ENCODE measurements at regions not wholly inside any gene's neighbourhood (a gene's known extent, or its start where the extent isn't known, plus 50 kb on each side); places are given as distances from the start of the nearest gene placed in this dataset.

DNA sequence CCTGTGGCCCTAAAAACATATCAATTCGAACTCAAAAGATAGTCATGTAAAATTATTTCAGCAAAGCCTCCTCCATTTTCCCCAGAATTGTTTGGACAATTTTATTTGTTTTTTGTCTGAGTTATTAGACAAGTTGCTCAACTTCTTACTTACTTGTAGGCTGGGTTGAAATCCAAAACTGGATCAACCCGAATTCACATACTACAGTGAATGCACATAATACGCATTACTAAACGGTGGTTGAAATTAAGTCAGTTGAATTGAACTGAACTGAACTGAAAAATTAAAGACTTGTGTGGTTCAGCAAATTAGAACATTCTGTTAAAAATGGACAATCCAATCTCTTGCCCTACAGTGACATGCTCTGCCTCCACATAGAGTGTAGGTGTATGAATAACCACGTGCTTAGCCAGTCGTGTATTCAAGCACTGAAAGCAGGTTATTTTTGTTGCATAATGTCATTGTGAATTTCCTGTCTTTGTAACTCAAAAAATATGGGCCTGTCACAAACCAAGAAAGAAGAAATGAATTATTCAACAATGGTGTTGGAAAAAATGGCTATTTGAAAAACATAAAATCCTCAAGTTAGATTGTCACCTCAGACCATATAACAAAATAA lies 441.0 kb downstream of the TXNL1 start:
- in situ Hi-C loops (cut with HindIII; ENCODE audit: low pct_unique_long_range_greater_than_20kb, low sequenced_read_pairs): no loop called here
- no peak for DNase-seq (ENCODE audit: low read depth in 1 of 2, low spot score in 1 of 2)

DNA sequence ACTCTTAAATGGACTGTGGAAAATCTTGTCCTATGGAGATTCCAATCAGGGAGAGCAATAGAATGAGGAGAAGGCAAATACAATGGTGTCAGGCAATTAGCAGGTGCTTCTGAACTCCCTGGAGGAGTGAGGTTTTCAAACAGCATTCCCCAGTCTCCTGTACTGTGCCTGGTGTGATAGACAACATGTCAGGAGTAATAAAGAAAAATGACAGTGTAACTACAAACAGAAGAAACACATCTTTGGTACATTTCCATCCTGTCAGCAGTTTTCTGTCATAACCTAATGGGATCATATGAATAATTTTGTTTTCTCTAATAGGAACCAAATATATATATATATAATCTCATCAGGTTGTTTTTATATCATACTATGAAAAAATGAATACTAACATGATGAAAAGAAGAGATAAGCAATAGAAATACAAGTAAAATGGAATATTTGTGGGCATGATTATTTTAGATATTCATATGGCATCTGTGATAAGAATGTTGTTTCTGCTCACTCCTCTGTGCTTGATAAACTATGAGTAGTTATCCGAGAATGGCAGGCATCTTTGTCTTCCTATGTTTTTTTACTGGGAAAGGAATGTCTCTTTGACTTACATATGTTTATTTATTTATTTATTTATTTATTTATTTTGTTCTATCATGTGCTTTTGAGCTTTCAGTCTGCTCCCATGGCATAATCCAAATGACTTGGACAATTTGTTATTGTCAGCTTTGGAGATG lies 441.7 kb downstream of the TXNL1 start:
- in situ Hi-C loops (cut with HindIII; ENCODE audit: low pct_unique_long_range_greater_than_20kb, low sequenced_read_pairs): no loop called here
- TF ChIP-seq JUND (IDR thresholded peaks at IDR 0.05; ENCODE audit: low read depth): no peak
- DNase-seq (ENCODE audit: low read depth in 1 of 2, low spot score in 1 of 2): no peak

More for the DNA sequence above, 441.0 kb downstream of the TXNL1 start:
- no peak for TF ChIP-seq JUND (IDR thresholded peaks at IDR 0.05; ENCODE audit: low read depth)

DNA sequence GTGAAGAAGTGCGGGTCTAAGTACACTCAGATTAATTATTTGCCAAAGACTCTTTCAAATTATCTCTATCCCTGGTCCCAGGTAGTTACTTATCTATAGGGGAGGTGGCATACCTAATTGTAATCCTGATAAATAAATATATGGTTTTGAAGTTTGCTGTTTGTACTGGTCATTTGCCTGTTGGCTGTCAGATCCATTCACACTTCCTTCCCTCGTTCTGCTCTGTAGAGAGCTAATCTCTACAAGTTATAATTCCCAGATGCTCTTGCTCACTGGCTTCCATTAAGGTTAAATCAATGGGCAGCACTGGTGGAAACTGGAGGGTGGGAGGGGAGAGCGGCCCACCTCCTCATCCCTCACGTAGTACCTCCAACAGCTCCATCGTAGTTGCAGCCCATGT lies 447.1 kb downstream of the TXNL1 start:
- in situ Hi-C loops (cut with HindIII; ENCODE audit: low pct_unique_long_range_greater_than_20kb, low sequenced_read_pairs): no loop called here
- no peak for DNase-seq (ENCODE audit: low read depth in 1 of 2, low spot score in 1 of 2)
- TF ChIP-seq JUND (IDR thresholded peaks at IDR 0.05; ENCODE audit: low read depth): no peak

DNA sequence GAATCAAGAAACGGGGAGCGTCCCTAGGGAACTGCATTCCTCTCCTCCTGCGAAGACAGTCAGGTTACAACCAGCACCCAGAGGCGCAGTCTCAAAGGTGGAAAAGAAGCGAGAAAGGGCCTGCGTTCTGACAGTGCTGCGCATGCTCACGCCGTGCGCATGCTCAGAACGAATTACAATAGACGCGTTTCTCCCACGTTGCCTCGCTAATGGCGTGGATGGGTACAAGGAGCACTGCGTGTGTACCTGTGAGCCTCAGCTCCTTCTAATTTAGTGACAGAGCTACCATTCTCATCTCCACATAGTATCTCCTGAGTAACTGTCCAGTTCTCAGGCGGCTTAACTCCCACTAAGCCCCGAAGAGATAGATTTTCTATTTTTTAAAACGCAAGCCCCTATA lies 448.8 kb downstream of the TXNL1 start:
- in situ Hi-C loops (cut with HindIII; ENCODE audit: low pct_unique_long_range_greater_than_20kb, low sequenced_read_pairs): no loop called here
- TF ChIP-seq JUND (IDR thresholded peaks at IDR 0.05; ENCODE audit: low read depth): no peak
- DNase-seq (ENCODE audit: low read depth in 1 of 2, low spot score in 1 of 2): peak in 1 of 2 experiments; percentile 37

DNA sequence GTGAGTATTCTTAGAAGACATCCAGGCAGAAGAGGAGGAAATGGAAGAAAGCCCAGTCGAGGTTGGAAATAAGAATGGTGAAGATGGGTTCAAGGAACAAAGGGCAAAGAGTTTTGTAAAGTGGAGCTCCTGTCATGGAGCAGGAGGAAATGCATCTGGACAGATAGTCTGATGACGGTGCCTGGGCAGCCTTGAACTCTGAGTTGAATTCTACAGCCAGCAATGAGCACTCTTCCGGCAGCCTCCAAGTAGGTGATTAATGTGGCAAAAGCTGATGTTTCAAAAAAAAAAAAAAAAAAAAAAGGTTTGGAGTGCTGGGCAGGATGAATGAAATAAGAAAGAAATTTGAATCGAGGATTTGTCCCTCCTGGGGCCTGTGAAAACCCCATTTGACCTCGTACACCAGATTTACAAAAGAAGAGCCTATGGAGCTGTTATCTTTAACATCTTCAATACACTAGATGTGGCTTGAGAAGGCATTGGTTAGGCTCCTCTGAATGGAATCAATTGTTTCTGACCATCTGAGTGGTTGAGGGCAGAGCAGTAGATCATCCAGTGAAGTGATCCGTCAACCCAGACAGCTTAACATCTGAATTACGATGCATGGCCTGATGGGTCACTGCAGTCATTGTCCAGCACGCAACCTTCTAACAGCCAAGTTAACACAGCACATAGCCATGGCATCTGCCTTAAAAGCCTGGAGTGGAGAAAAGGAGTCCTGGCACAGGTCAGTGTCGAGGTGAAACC lies 449.7 kb downstream of the TXNL1 start:
- no peak for TF ChIP-seq JUND (IDR thresholded peaks at IDR 0.05; ENCODE audit: low read depth)
- no peak for DNase-seq (ENCODE audit: low read depth in 1 of 2, low spot score in 1 of 2)
- in situ Hi-C loops (cut with HindIII; ENCODE audit: low pct_unique_long_range_greater_than_20kb, low sequenced_read_pairs): no loop called here

DNA sequence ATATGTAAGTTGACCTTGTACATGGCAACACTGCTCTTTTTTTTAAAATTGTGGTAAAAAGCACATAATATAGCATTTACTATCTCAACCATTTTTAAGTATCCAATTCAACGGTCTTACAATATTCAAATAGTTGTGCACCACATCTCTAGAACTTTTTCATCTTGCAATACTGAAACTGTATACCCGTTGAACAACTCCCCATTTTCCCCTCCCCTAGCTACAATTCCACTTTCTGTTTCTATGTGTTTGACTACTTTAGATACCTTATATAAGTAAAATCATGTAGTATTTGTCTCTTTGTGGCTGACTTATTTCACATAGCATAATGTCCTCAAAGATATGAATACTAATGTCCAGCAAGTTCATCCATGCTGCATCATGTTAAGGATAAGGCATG lies 452.1 kb downstream of the TXNL1 start:
- no peak for DNase-seq (ENCODE audit: low read depth in 1 of 2, low spot score in 1 of 2)
- in situ Hi-C loops (cut with HindIII; ENCODE audit: low pct_unique_long_range_greater_than_20kb, low sequenced_read_pairs): no loop called here
- no peak for TF ChIP-seq JUND (IDR thresholded peaks at IDR 0.05; ENCODE audit: low read depth)

DNA sequence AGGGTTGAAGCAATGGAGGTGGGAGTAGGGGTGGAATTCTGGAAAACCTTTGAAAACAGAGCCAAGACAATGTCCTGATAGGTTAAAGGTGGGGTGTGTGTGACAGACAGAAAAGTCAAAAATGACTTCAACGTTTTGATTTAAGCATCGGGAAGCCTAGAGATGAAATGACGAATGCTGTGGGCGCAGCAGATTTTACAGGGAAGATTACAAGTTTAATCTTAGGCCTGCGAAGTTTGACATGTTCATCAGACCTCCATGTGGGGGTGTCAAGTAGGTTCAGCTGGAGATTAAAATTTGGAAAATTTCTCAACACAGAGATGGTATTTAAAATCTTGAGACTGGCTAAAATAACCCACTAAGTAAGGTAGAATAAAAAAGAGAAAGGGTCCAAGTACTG lies 453.3 kb downstream of the TXNL1 start:
- TF ChIP-seq JUND (IDR thresholded peaks at IDR 0.05; ENCODE audit: low read depth): no peak
- in situ Hi-C loops (cut with HindIII; ENCODE audit: low pct_unique_long_range_greater_than_20kb, low sequenced_read_pairs): no loop called here

DNA sequence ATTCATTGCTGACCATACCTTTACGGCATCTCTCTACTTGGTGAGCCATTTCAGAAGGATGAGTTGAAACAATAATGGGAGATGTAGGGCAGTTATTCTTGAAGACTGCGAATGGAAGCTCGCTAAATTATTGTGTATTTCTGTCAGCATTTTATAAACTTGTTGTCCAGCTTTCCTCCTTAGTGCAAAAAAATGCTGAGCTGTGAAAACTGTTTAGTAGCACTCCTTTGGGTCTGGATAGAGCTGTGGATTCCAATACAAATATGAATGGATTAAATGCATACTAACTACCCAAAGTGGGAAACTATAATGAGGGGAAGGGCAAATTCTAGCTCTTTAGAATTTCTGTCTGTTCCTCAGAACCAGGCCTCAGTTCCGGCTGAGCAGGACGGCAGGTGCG lies 461.6 kb downstream of the TXNL1 start:
- in situ Hi-C loops (cut with HindIII; ENCODE audit: low pct_unique_long_range_greater_than_20kb, low sequenced_read_pairs): no loop called here
- DNase-seq (ENCODE audit: low read depth in 1 of 2, low spot score in 1 of 2): no peak
- no peak for TF ChIP-seq JUND (IDR thresholded peaks at IDR 0.05; ENCODE audit: low read depth)

More for the DNA sequence above, 453.3 kb downstream of the TXNL1 start:
- DNase-seq (ENCODE audit: low read depth in 1 of 2, low spot score in 1 of 2): no peak

DNA sequence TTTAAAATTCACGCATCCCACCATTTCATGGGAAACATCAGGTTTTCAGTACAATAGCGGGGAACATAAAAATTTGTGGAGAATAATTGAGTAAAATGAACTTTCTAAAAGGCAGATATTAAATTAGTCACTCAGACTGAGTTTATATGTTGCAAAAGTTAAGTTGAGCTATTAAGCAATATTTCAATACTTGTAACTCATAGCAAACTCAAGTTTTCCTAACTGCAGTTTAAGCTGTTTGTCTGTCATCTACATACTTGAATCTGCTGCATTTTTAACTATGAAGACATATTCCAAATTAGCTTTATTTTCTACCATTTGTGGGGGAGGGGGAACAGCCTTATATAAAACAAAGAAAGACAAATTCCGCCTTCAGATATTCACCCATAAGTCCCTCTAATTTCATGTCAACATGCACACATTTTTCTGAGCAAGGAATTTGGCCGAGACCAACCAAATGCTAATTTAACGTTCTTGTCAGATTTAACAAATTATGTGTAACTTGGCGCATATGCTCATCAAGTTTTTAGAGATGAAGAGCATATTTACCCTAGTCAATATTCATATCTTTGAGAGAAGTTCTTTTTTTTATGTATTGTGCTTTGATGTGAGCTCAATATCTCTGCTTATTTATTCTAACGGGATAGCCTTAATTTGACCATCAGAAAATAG lies 462.9 kb downstream of the TXNL1 start:
- in situ Hi-C loops (cut with HindIII; ENCODE audit: low pct_unique_long_range_greater_than_20kb, low sequenced_read_pairs): no loop called here
- no peak for TF ChIP-seq JUND (IDR thresholded peaks at IDR 0.05; ENCODE audit: low read depth)

DNA sequence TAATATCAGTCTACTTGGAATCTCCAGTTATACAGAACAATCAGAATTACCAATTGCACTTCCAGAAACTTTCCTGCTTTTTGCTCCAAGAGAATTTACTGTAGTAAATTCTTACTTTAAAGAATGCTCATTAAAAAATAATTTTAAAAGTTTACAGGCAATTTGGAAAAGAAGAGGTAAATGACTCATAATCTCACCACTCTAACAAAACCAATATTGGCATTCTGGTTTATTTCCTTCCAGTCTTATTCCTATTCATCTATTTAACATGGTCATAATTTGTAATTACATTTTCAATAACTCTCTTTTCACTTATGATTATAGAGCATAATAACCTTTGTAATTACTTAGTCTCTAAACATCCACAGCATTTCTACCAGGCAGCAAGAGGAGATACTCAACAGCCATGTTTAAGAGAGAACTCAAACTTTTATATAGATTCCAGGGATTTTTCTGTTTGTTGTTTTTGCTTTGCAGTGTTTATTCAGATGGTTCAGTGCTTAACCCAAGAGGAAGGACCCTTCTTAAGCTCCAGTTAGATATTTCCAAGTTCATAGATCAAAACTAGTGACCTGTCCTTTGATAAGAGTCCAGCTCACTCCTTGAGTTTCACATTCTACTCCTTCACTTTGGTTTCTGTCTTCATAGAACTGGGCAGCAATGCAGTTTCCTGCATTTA lies 464.7 kb downstream of the TXNL1 start:
- no peak for DNase-seq (ENCODE audit: low read depth in 1 of 2, low spot score in 1 of 2)
- no peak for TF ChIP-seq JUND (IDR thresholded peaks at IDR 0.05; ENCODE audit: low read depth)
- in situ Hi-C loops (cut with HindIII; ENCODE audit: low pct_unique_long_range_greater_than_20kb, low sequenced_read_pairs): no loop called here

More for the DNA sequence above, 462.9 kb downstream of the TXNL1 start:
- DNase-seq (ENCODE audit: low read depth in 1 of 2, low spot score in 1 of 2): no peak

DNA sequence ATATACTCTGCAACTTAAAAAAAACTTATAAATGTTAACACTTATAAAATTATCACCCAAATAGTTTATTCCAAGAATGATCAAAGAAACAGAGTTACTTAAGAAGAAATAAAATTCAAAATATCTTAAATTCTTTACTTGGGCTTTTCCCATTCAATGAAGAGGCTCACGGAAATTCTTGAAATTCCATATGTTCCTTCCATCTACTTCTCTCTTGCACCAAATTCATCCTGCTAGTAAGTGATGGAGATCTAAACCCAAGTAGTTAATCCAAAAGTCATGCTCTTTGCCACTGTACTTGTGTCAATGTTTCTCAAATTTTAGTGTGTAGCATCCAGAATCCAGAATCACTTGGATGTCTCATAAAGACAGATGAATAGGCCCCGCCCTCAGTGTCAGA lies 465.9 kb downstream of the TXNL1 start:
- TF ChIP-seq JUND (IDR thresholded peaks at IDR 0.05; ENCODE audit: low read depth): no peak
- no peak for DNase-seq (ENCODE audit: low read depth in 1 of 2, low spot score in 1 of 2)

DNA sequence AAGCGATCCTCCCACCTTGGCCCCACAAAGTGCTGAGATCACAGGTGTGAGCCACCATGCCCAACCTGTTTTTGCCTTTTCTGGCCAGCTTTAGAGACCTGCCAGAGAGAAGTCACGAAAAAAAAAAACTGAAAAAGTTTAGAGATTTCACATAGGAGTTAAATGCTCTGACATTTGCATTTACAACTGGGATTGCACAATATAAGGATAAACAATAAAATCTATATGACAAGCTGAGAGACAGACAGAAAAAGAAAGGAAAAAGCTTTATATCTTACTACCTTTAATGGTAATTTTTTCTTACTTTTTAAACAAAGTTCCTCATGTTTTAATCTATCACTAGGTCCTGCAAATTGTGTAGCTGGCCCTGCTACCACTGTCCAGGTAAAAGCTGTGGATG lies 466.5 kb downstream of the TXNL1 start:
- DNase-seq (ENCODE audit: low read depth in 1 of 2, low spot score in 1 of 2): no peak
- TF ChIP-seq JUND (IDR thresholded peaks at IDR 0.05; ENCODE audit: low read depth): no peak
- in situ Hi-C loops (cut with HindIII; ENCODE audit: low pct_unique_long_range_greater_than_20kb, low sequenced_read_pairs): no loop called here

More for the DNA sequence above, 465.9 kb downstream of the TXNL1 start:
- in situ Hi-C loops (cut with HindIII; ENCODE audit: low pct_unique_long_range_greater_than_20kb, low sequenced_read_pairs): no loop called here
